ENCODE measurements at regions not wholly inside any gene's neighbourhood (a gene's known extent, or its start where the extent isn't known, plus 50 kb on each side); places are given as distances from the start of the nearest gene placed in this dataset.

- no peaks in the 10 kb centered on the region for H3K4me1 ChIP-seq (ENCODE audit: low read depth, poor library complexity, severe bottlenecking)
- no peaks in the 10 kb centered on the region for H3K79me2 ChIP-seq (ENCODE audit: insufficient read depth, low read depth)
- H2AFZ ChIP-seq (ENCODE audit: low read depth): no peak overlapping the region
- H3K9ac ChIP-seq: no peak overlapping the region
- no peak overlapping the region for H3K27ac ChIP-seq
- no peak overlapping the region for H3K4me2 ChIP-seq
- no peaks in the 10 kb centered on the region for H3K36me3 ChIP-seq (ENCODE audit: insufficient read depth)
- H4K20me1 ChIP-seq (ENCODE audit: insufficient read depth): no peaks in the 10 kb centered on the region
- no peaks in the 10 kb centered on the region; the same call in 1 of the 2 replicates for H3K27me3 ChIP-seq (ENCODE audit: insufficient read depth, low read depth)
- no peak overlapping the region for H3K4me3 ChIP-seq (IDR thresholded peaks at IDR 0.05; ENCODE audit: insufficient read depth, low read depth, low read length)
- TF ChIP-seq CTCF (conservative IDR thresholded peaks at IDR 0.05; ENCODE audit: low read depth, low read length): no peak
Observed at GRCh38 chr6:28738396-28738765, 185.4 kb downstream of the TRIM27 start.

DNA sequence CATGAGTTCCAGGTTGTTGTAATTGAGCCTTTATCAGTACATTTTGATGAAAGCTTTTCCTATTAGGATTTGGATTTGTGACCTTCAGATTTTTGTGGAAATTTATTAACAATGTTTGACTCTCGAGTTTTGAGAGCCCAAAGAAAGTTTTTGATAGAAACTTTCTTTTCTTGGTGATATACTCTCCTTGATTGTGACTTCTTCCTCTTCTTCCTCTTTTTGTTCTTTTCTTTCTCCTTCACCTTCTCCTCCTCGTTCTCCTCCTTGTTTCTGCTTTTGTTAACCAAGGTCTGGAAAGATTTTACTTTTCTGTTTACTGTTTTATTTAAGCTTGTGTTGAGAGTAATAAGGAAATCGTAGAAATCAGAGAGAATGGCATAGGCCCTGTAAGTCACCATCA, 182.4 kb downstream of the TRIM27 start:
- no peaks in the 10 kb centered on the region for H3K4me1 ChIP-seq (ENCODE audit: low read depth, poor library complexity, severe bottlenecking)
- H3K4me2 ChIP-seq: no peak overlapping the region
- no peaks in the 10 kb centered on the region for H4K20me1 ChIP-seq (ENCODE audit: insufficient read depth)
- TF ChIP-seq CTCF (conservative IDR thresholded peaks at IDR 0.05; ENCODE audit: low read depth, low read length): no peak
- H3K27me3 ChIP-seq (ENCODE audit: insufficient read depth, low read depth): no peaks in the 10 kb centered on the region
- no peak overlapping the region for H2AFZ ChIP-seq (ENCODE audit: low read depth)
- H3K9ac ChIP-seq: no peak overlapping the region
- no peak overlapping the region for H3K4me3 ChIP-seq (IDR thresholded peaks at IDR 0.05; ENCODE audit: insufficient read depth, low read depth, low read length)
- no peaks in the 10 kb centered on the region for H3K79me2 ChIP-seq (ENCODE audit: insufficient read depth, low read depth)
- H3K27ac ChIP-seq: no peak overlapping the region
- H3K36me3 ChIP-seq (ENCODE audit: insufficient read depth): no peaks in the 10 kb centered on the region

- H2AFZ ChIP-seq (ENCODE audit: low read depth): no peak overlapping the region
- H3K9ac ChIP-seq: no peak overlapping the region
- no peaks in the 10 kb centered on the region for H3K79me2 ChIP-seq (ENCODE audit: insufficient read depth, low read depth)
- H3K27ac ChIP-seq: no peak overlapping the region
- no peaks in the 10 kb centered on the region for H4K20me1 ChIP-seq (ENCODE audit: insufficient read depth)
- no peaks in the 10 kb centered on the region for H3K27me3 ChIP-seq (ENCODE audit: insufficient read depth, low read depth)
- H3K36me3 ChIP-seq (ENCODE audit: insufficient read depth): no peaks in the 10 kb centered on the region
- no peak for TF ChIP-seq CTCF (conservative IDR thresholded peaks at IDR 0.05; ENCODE audit: low read depth, low read length)
- no peak overlapping the region for H3K4me2 ChIP-seq
- H3K4me1 ChIP-seq (ENCODE audit: low read depth, poor library complexity, severe bottlenecking): no peaks in the 10 kb centered on the region
- no peak overlapping the region for H3K4me3 ChIP-seq (IDR thresholded peaks at IDR 0.05; ENCODE audit: insufficient read depth, low read depth, low read length)
Observed at GRCh38 chr6:28742668-28743270, 181.0 kb downstream of the TRIM27 start.

- Histone ChIP-seq H4K20me1 (ENCODE audit: insufficient read depth) (no peaks in the 10 kb centered on the region), H3K79me2 (ENCODE audit: insufficient read depth, low read depth) (no peaks in the 10 kb centered on the region), H2AFZ (ENCODE audit: low read depth) (no peak overlapping the region), H3K9ac (no peak overlapping the region), H3K36me3 (ENCODE audit: insufficient read depth) (no peaks in the 10 kb centered on the region), H3K27me3 (ENCODE audit: insufficient read depth, low read depth) (no peaks in the 10 kb centered on the region), H3K27ac (no peak overlapping the region), H3K4me1 (ENCODE audit: low read depth, poor library complexity, severe bottlenecking) (no peaks in the 10 kb centered on the region), H3K4me2 (no peak overlapping the region), H3K4me3 (IDR thresholded peaks at IDR 0.05; ENCODE audit: insufficient read depth, low read depth, low read length) (no peak overlapping the region)
- no peak for TF ChIP-seq CTCF (conservative IDR thresholded peaks at IDR 0.05; ENCODE audit: low read depth, low read length)
Observed at GRCh38 chr6:28743271-28743789, 180.5 kb downstream of the TRIM27 start.

Data from KMS-11 (cell line).